GM10248 (cell line): ENCODE measurements at regions not wholly inside any gene's neighbourhood (a gene's known extent, or its start where the extent isn't known, plus 50 kb on each side); places are given as distances from the start of the nearest gene placed in this dataset.

Source experiments
- CTCF ChIA-PET: fragments of 300-600 bp; sonication (Branson Sonifier 250); formaldehyde crosslinking; extraction: SDS; loops from one replicate; lab custom pipeline; 2021; ENCODE audit warnings: antibody characterized with exemption; lab: Yijun Ruan, JAX
- POLR2A ChIA-PET: fragments of 350-650 bp; sonication (Branson Sonifier 250); formaldehyde crosslinking; extraction: SDS; loops from one replicate; lab custom pipeline; 2020; ENCODE audit warnings: antibody characterized with exemption; lab: Yijun Ruan, JAX
- DNase-seq: peaks from one replicate; pipeline ENCODE4 v3.0.0; 2012; ENCODE audit errors: extremely low spot score
- CTCF ChIP-seq: IDR thresholded peaks from 2 replicates; pipeline ENCODE4 v1.5.1; 2012; ENCODE audit warnings: mild to moderate bottlenecking, low read depth; ENCODE audit errors: extremely low read depth, missing control alignments, control extremely low read depth

GRCh38 chr2:12300019-12300602 is 416.6 kb upstream of the TRIB2 start:
- ChIA-PET POLR2A (interaction anchor here (0.6 kb wide), 1 partner anchor 209 kb away, joined by 5 read pairs; no protein-coding TSS in a partner anchor), CTCF (no interaction called here)
- no peak for DNase-seq
- TF ChIP-seq CTCF = no peak

DNA sequence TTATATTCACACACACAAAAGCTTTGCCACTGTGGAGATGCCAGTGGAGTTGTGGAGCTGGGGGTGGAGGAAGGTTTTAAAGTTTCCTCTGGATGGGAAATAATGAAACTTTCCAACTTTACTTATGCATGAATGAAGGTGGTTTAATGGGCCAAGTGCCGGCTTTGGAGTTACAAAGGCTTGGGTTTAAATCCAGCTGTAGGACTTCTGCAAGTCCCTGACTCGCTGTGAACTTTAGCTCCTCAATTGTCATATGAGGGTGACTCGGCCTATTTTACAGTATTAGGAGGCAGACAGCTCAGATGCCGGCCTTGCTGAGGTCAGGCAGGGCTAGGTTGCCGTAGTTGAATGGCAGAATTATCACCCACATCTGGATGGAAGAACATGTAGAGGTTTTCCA is 415.8 kb upstream of the TRIB2 start:
- TF ChIP-seq CTCF = no peak
- ChIA-PET POLR2A (no interaction called here), CTCF (no interaction called here)
- DNase-seq = no peak

DNA sequence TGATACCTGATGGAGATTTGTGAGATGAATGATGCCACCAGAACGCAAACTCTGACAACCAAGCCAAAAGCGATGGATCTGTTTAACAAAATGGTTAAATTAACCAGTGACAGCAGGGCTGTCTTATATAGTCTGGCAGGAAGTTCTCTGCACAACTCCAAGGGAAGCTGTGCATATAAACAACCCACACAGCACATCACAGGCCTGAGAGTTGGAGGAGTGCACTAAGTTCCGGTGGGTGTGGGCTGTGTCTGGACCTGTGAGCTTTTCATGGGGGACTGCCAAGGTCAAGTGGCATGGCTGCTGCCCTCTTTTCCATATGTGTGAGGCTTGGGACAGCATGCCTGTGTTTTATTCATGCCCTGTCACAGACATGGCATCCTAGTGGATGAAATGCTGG is 414.6 kb upstream of the TRIB2 start:
- TF ChIP-seq CTCF = no peak
- ChIA-PET CTCF (interaction anchor here (0.9 kb wide), 1 partner anchor 14 kb away, joined by 4 read pairs; no protein-coding TSS in a partner anchor), POLR2A (no interaction called here)
- no peak for DNase-seq

- no peak for TF ChIP-seq CTCF
- ChIA-PET CTCF (no interaction called here), POLR2A (no interaction called here)
- no peak for DNase-seq
These were observed 414.0 kb upstream of the TRIB2 start for GRCh38 chr2:12302691-12303090.

GRCh38 chr2:12303181-12304030 is 413.3 kb upstream of the TRIB2 start:
- CTCF ChIA-PET = interaction anchor here (1.3 to 1.4 kb wide), 2 partner anchors 8 to 25 kb away, joined by 3 to 5 read pairs; no protein-coding TSS in a partner anchor
- no peak for DNase-seq
- POLR2A ChIA-PET = no interaction called here
- TF ChIP-seq CTCF = no peak

DNA sequence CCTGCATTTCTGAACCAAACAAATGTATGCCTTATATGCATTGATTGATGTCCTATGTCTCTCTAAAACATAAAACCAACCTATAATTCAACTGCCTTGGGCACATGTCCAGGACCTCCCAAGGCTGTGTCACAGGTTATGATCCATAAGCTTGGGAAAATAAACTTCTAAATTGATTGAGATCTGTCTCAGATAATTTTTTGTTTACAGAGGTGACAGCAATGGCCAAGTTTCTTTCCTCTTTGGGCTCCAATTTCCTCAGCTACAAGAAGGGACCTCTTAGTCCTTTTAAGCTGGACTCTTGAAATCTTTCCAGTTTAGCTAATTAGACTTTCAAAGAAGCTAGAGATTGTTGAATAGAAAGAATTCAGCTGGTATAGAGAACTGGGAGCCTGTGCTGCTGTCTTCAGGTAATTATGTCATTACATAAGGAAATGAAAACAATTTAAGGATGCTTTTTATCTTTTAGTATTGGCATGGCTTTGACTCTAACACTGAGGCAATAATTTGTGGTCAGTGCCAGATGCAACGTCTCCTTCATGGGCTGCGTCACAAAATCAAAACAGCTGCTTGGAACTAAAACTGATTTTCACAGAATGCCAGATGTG is 412.1 kb upstream of the TRIB2 start:
- ChIA-PET CTCF (interaction anchor here (1.0 to 1.4 kb wide), 4 partner anchors 9 to 384 kb away, joined by 3 to 5 read pairs (median 4); no protein-coding TSS in a partner anchor), POLR2A (no interaction called here)
- no peak for TF ChIP-seq CTCF
- no peak for DNase-seq
